ENCODE measurements at regions not wholly inside any gene's neighbourhood (a gene's known extent, or its start where the extent isn't known, plus 50 kb on each side); places are given as distances from the start of the nearest gene placed in this dataset.

DNA sequence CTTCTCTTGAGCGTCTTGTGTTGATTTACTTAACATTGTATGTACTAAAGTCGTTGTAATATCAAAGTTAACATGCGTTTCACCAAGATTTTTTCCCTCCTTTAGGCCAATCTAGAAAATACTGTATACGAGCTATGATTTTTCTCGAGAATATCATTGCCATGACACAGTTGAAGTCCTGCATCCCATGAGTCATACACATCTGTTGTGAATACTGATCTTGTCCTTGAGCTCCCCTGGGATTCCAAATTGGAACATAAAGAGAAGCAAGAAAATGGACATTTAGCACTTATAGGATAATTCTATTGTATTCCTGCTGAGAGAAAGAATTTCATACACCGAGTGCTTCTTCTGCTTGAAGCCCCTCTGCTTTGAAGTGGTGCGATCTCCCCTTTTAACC is 109.6 kb downstream of the SLC35B3 start:
- TF ChIP-seq POLR2A (IDR thresholded peaks at IDR 0.05; ENCODE audit: low read depth) (no peak), EP300 (IDR thresholded peaks at IDR 0.05) (no peak)
